ENCODE measurements at regions not wholly inside any gene's neighbourhood (a gene's known extent, or its start where the extent isn't known, plus 50 kb on each side); places are given as distances from the start of the nearest gene placed in this dataset.
"Not testable (repeated sequence)": the region's sequence is repeated elsewhere in the genome, so short reads cannot be mapped to it uniquely, and the experiment has no call there.

DNA sequence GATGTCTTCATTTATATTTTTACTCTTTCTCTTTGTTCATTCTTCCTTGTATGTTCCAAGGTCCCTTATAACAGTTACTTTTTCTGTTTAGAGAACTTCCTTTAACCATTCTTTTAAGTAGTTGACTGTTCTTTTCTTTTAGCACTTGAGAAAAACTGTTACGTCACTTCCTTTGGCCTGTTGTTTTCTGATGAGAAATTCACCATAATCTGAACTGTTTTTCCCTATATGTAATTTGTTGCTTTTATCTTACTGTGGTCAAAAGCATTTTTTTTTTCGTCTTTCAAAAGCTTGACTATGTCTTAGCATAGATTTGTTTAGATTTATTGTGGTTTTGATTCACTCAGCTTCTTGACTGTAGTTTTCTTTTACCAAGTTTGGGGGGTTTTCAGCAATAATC is 1660.3 kb upstream of the PCDH10 start:
- no peak for TF ChIP-seq EZH2 (IDR thresholded peaks at IDR 0.05; ENCODE audit: borderline replicate concordance, low read depth, low read length, severe bottlenecking)
- TF ChIP-seq, protein P1, sequence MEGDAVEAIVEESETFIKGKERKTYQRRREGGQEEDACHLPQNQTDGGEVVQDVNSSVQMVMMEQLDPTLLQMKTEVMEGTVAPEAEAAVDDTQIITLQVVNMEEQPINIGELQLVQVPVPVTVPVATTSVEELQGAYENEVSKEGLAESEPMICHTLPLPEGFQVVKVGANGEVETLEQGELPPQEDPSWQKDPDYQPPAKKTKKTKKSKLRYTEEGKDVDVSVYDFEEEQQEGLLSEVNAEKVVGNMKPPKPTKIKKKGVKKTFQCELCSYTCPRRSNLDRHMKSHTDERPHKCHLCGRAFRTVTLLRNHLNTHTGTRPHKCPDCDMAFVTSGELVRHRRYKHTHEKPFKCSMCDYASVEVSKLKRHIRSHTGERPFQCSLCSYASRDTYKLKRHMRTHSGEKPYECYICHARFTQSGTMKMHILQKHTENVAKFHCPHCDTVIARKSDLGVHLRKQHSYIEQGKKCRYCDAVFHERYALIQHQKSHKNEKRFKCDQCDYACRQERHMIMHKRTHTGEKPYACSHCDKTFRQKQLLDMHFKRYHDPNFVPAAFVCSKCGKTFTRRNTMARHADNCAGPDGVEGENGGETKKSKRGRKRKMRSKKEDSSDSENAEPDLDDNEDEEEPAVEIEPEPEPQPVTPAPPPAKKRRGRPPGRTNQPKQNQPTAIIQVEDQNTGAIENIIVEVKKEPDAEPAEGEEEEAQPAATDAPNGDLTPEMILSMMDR (IDR thresholded peaks at IDR 0.05; ENCODE audit: borderline replicate concordance, extremely low read depth, low read length, poor library complexity, severe bottlenecking) = no peak
- H3K27ac ChIP-seq (ENCODE audit: low read length) = peak overlapping the region; percentile 70

DNA sequence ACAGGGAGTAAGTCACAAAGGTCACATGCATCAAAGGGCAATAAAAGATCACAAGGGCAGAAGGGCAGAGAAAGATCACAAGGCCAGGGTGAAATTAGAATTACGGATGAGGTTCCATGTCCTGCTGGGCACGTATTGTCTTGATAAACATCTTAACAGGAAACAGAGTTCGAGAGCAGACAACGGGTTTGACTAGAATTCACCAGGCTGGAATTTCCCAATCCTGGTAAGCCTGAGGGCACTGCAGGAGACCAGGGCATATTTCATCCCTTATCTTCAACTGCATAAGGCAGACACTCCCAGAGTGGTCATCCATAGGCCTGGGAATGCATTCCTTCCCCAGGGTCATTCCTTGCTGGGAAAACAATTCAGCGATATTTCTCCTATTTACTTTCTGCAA is 1652.9 kb upstream of the PCDH10 start:
- not testable (repeated sequence) for DNase-seq; H4K20me1 ChIP-seq (ENCODE audit: insufficient read depth, low read length); H3K9me3 ChIP-seq (ENCODE audit: insufficient read depth, low read length, severe bottlenecking); H2AFZ ChIP-seq (ENCODE audit: low read depth, low read length); H3K4me3 ChIP-seq (ENCODE audit: low read depth in 1 of 2, low read length in 2 of 2); ATAC-seq (ENCODE audit: insufficient read depth, low read depth); H3K79me2 ChIP-seq (ENCODE audit: insufficient read depth, low read length); H3K9ac ChIP-seq (ENCODE audit: low read depth, low read length); H3K36me3 ChIP-seq (ENCODE audit: insufficient read depth, low read length); H3K4me2 ChIP-seq (ENCODE audit: insufficient read depth, low read length); H3K4me1 ChIP-seq (ENCODE audit: insufficient read depth, low read length); H3K27me3 ChIP-seq (ENCODE audit: insufficient read depth, low read length, poor library complexity); H3K27ac ChIP-seq (ENCODE audit: low read length)

More for the DNA sequence above, 1660.3 kb upstream of the PCDH10 start:
- H3K79me2 ChIP-seq (ENCODE audit: insufficient read depth, low read length) = no peaks in the 10 kb centered on the region
- DNase-seq = no peak
- H3K4me3 ChIP-seq (ENCODE audit: low read depth in 1 of 2, low read length in 2 of 2) = no peak overlapping the region
- peak overlapping the region; percentile 28; the same call in 1 of the 2 replicates for H3K4me2 ChIP-seq (ENCODE audit: insufficient read depth, low read length)
- H3K27me3 ChIP-seq (ENCODE audit: insufficient read depth, low read length, poor library complexity) = no peaks in the 10 kb centered on the region
- peak overlapping the region; percentile 53 for H2AFZ ChIP-seq (ENCODE audit: low read depth, low read length)
- H4K20me1 ChIP-seq (ENCODE audit: insufficient read depth, low read length) = no peaks in the 10 kb centered on the region
- peaks cover 19% of the 10 kb centered on the region for H3K4me1 ChIP-seq (ENCODE audit: insufficient read depth, low read length)
- H3K36me3 ChIP-seq (ENCODE audit: insufficient read depth, low read length) = no peaks in the 10 kb centered on the region
- H3K9ac ChIP-seq (ENCODE audit: low read depth, low read length) = no peak overlapping the region; the same call in 1 of the 2 replicates
- peak; percentile 76 for ATAC-seq (ENCODE audit: insufficient read depth, low read depth)
- no peaks in the 10 kb centered on the region for H3K9me3 ChIP-seq (ENCODE audit: insufficient read depth, low read length, severe bottlenecking)

DNA sequence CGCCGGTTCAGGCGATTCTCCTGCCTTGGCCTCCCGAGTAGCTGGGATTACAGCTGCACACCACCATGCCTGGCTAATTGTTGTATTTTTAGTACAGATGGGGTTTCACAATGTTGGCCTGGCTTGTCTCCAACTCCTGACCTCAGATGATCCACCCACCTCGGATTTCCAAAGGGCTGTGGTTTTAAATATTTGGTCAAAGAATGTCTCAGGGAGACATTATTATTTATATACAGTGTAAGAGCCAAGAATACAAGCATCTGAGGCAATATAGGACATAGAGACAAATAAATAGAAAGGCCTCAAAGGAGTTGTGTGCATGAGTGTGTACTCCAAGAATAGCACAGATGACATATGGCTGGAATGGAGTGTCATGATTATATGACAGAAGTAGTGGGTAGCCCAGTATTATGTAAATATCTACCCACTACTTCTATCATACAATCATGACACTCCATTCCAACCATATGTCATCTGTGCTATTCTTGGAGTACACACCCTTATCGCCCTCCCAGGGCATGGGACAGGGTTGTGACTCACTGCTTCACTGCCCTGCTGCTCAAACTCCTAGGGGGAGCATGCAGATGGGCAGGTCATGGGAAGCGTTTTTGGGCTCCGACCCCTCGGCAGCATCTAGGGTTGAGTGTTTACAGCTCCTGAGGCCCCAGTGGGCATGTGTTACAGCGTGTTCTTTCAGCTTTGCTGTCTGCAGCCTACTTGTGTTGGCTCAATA is 1649.8 kb upstream of the PCDH10 start:
- no peak overlapping the region for H3K4me2 ChIP-seq (ENCODE audit: insufficient read depth, low read length)
- no peaks in the 10 kb centered on the region for H4K20me1 ChIP-seq (ENCODE audit: insufficient read depth, low read length)
- no peaks in the 10 kb centered on the region for H3K27me3 ChIP-seq (ENCODE audit: insufficient read depth, low read length, poor library complexity)
- no peaks in the 10 kb centered on the region for H3K4me1 ChIP-seq (ENCODE audit: insufficient read depth, low read length)
- peak; percentile 33 for DNase-seq
- no peak overlapping the region for H3K9ac ChIP-seq (ENCODE audit: low read depth, low read length)
- no peak overlapping the region for H3K27ac ChIP-seq (ENCODE audit: low read length)
- no peaks in the 10 kb centered on the region for H3K36me3 ChIP-seq (ENCODE audit: insufficient read depth, low read length)
- no peak overlapping the region for H2AFZ ChIP-seq (ENCODE audit: low read depth, low read length)
- H3K4me3 ChIP-seq (ENCODE audit: low read depth in 1 of 2, low read length in 2 of 2) = no peak overlapping the region
- peaks cover 7% of the 10 kb centered on the region for H3K9me3 ChIP-seq (ENCODE audit: insufficient read depth, low read length, severe bottlenecking)
- peak; percentile 54; the same call in 1 of the 3 replicates for ATAC-seq (ENCODE audit: insufficient read depth, low read depth)
- TF ChIP-seq, protein P1 (IDR thresholded peaks at IDR 0.05; ENCODE audit: borderline replicate concordance, extremely low read depth, low read length, poor library complexity, severe bottlenecking) = no peak
- TF ChIP-seq EZH2 (IDR thresholded peaks at IDR 0.05; ENCODE audit: borderline replicate concordance, low read depth, low read length, severe bottlenecking) = no peak
- no peaks in the 10 kb centered on the region for H3K79me2 ChIP-seq (ENCODE audit: insufficient read depth, low read length)

DNA sequence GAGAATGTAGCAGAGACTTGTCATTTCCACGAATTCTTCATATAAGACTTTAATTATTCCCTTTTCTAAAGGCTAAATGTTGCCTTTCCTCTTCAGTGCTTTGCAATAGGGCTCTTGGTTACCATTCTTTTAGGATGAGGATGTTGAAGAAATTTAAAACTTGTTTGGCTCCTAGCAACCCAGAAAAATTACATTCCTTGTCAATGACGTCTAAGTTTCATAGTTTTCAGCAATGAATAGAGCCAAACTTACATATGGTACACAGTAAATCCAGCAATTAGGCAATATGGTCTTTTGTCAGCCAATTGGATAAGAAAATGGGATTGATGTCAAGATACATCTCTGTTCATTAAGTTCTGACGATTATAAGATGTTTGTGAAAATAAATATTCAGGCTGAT is 1639.6 kb upstream of the PCDH10 start:
- Histone ChIP-seq H3K27ac (ENCODE audit: low read length) (no peak overlapping the region), H2AFZ (ENCODE audit: low read depth, low read length) (no peak overlapping the region), H3K4me2 (ENCODE audit: insufficient read depth, low read length) (no peak overlapping the region), H3K9me3 (ENCODE audit: insufficient read depth, low read length, severe bottlenecking) (no peaks in the 10 kb centered on the region), H3K36me3 (ENCODE audit: insufficient read depth, low read length) (no peaks in the 10 kb centered on the region), H3K4me1 (ENCODE audit: insufficient read depth, low read length) (peaks cover 4% of the 10 kb centered on the region), H4K20me1 (ENCODE audit: insufficient read depth, low read length) (no peaks in the 10 kb centered on the region), H3K27me3 (ENCODE audit: insufficient read depth, low read length, poor library complexity) (no peaks in the 10 kb centered on the region), H3K9ac (ENCODE audit: low read depth, low read length) (no peak overlapping the region), H3K79me2 (ENCODE audit: insufficient read depth, low read length) (no peaks in the 10 kb centered on the region), H3K4me3 (ENCODE audit: low read depth in 1 of 2, low read length in 2 of 2) (no peak overlapping the region)
- ATAC-seq (ENCODE audit: insufficient read depth, low read depth) = no peak
- no peak for DNase-seq
- TF ChIP-seq, protein P1 (IDR thresholded peaks at IDR 0.05; ENCODE audit: borderline replicate concordance, extremely low read depth, low read length, poor library complexity, severe bottlenecking) = no peak
- TF ChIP-seq EZH2 (IDR thresholded peaks at IDR 0.05; ENCODE audit: borderline replicate concordance, low read depth, low read length, severe bottlenecking) = no peak

Measured in DND-41 (cell line).